ENCODE measurements at regions not wholly inside any gene's neighbourhood (a gene's known extent, or its start where the extent isn't known, plus 50 kb on each side); places are given as distances from the start of the nearest gene placed in this dataset.
A peak's percentile ranks its signal among the peaks of the same experiment; 100 is the strongest.

DNA sequence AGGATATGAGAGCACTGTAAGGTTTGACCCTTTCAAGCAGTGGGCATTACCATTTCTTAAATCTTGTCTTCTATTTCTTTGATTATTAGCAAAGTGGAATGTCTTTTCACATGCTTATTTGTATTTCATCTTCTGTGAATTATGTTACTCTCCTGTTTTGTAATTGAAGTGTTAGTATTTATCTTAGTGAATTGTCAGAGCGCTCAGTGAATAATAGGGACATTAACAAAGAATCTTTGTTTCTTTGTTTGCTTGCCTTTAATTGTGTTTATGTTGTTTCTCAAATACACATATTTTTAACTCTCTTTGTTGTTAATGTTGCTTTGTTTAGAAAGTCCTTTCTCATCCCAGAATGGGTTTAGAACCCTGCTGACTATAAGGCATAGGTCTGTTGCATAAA, 259.3 kb downstream of the RRAGC start:
- no peaks in the 10 kb centered on the region for H3K27me3 Mint-ChIP-seq (ENCODE audit: insufficient read depth, unreplicated experiment)
- no peaks in the 10 kb centered on the region for H3K36me3 Mint-ChIP-seq (ENCODE audit: insufficient read depth, unreplicated experiment)
- ChIA-PET CTCF (no interaction called here), POLR2A (no interaction called here)
- no peak overlapping the region for H3K4me3 Mint-ChIP-seq (ENCODE audit: unreplicated experiment)
- intact Hi-C loops (cut with micrococcal nuclease), result no loop called here
- TF ChIP-seq, protein P1, sequence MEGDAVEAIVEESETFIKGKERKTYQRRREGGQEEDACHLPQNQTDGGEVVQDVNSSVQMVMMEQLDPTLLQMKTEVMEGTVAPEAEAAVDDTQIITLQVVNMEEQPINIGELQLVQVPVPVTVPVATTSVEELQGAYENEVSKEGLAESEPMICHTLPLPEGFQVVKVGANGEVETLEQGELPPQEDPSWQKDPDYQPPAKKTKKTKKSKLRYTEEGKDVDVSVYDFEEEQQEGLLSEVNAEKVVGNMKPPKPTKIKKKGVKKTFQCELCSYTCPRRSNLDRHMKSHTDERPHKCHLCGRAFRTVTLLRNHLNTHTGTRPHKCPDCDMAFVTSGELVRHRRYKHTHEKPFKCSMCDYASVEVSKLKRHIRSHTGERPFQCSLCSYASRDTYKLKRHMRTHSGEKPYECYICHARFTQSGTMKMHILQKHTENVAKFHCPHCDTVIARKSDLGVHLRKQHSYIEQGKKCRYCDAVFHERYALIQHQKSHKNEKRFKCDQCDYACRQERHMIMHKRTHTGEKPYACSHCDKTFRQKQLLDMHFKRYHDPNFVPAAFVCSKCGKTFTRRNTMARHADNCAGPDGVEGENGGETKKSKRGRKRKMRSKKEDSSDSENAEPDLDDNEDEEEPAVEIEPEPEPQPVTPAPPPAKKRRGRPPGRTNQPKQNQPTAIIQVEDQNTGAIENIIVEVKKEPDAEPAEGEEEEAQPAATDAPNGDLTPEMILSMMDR (IDR thresholded peaks at IDR 0.05; ENCODE audit: unreplicated experiment), result no peak
- no peaks in the 10 kb centered on the region for H3K9me3 Mint-ChIP-seq (ENCODE audit: unreplicated experiment)
- BruUV-seq (replicated peaks), result no TSS peak
- no peaks in the 10 kb centered on the region for H3K4me1 Mint-ChIP-seq (ENCODE audit: insufficient read depth, unreplicated experiment)
- H3K27ac Mint-ChIP-seq (ENCODE audit: low read depth, unreplicated experiment), result no peak overlapping the region
- DNase-seq (ENCODE audit: unreplicated experiment), result no peak

DNA sequence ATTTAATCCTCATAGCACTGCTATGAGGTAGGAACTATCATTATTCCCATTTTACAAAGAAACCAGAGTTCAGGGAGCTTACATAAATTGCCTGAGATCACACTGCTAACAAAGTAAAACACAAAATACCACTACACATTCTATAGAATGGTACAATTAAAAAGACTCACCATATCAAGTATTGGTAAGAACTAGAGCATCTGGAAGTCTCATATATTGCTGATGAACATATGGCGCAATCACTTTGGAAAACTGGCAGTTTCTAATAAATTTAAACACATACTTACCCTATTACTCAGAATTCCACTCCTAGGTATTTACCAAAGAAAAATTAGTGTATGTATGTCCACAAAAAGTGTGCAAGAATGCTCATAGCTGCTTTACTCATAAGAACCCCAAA, 261.5 kb downstream of the RRAGC start:
- CTCF ChIA-PET, result no interaction called here
- DNase-seq (ENCODE audit: unreplicated experiment), result no peak
- Mint-ChIP-seq H3K27ac (ENCODE audit: low read depth, unreplicated experiment) (no peak overlapping the region), H3K4me3 (ENCODE audit: unreplicated experiment) (no peak overlapping the region), H3K36me3 (ENCODE audit: insufficient read depth, unreplicated experiment) (no peaks in the 10 kb centered on the region), H3K4me1 (ENCODE audit: insufficient read depth, unreplicated experiment) (no peaks in the 10 kb centered on the region), H3K27me3 (ENCODE audit: insufficient read depth, unreplicated experiment) (no peaks in the 10 kb centered on the region), H3K9me3 (ENCODE audit: unreplicated experiment) (no peaks in the 10 kb centered on the region)
- POLR2A ChIA-PET, result no interaction called here
- TF ChIP-seq, protein P1 (IDR thresholded peaks at IDR 0.05; ENCODE audit: unreplicated experiment), result no peak
- BruUV-seq (replicated peaks), result no TSS peak
- intact Hi-C loops (cut with micrococcal nuclease), result no loop called here

DNA sequence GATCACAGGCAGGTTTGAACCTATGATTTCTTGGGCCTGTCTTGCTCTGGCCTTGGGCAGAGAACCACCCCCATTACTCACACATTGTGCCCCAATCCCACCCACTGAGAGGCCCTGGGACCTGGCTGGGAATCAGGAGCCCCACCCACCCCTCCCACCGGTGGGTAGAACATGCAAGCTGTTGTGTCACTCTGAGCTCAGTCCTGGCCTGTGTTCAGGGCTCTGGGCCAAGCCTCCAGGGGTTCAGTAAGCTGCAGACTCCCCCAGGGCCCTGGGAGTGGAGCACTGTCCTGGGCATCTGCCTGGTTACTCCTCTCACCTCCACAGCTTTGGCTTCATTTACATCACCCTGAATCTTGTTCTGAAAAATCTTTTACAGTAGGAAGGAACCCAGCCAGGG, 270.5 kb downstream of the RRAGC start:
- peaks cover 9% of the 10 kb centered on the region for H3K27me3 Mint-ChIP-seq (ENCODE audit: insufficient read depth, unreplicated experiment)
- BruUV-seq (replicated peaks), result no TSS peak
- POLR2A ChIA-PET, result no interaction called here
- no peak overlapping the region for H3K27ac Mint-ChIP-seq (ENCODE audit: low read depth, unreplicated experiment)
- intact Hi-C loops (cut with micrococcal nuclease), result loop anchor here (5.0 to 10.0 kb wide), 2 partner anchors 246 to 552 kb away; no protein-coding TSS in a partner anchor
- CTCF ChIA-PET, result interaction anchor here (0.5 kb wide), 1 partner anchor 13 kb away, joined by 3 read pairs; no protein-coding TSS in a partner anchor
- H3K4me3 Mint-ChIP-seq (ENCODE audit: unreplicated experiment), result no peak overlapping the region
- DNase-seq (ENCODE audit: unreplicated experiment), result peak; percentile 90
- H3K36me3 Mint-ChIP-seq (ENCODE audit: insufficient read depth, unreplicated experiment), result peaks cover 7% of the 10 kb centered on the region
- peaks cover 9% of the 10 kb centered on the region for H3K4me1 Mint-ChIP-seq (ENCODE audit: insufficient read depth, unreplicated experiment)
- H3K9me3 Mint-ChIP-seq (ENCODE audit: unreplicated experiment), result peaks cover 7% of the 10 kb centered on the region
- TF ChIP-seq, protein P1 (IDR thresholded peaks at IDR 0.05; ENCODE audit: unreplicated experiment), result no peak

DNA sequence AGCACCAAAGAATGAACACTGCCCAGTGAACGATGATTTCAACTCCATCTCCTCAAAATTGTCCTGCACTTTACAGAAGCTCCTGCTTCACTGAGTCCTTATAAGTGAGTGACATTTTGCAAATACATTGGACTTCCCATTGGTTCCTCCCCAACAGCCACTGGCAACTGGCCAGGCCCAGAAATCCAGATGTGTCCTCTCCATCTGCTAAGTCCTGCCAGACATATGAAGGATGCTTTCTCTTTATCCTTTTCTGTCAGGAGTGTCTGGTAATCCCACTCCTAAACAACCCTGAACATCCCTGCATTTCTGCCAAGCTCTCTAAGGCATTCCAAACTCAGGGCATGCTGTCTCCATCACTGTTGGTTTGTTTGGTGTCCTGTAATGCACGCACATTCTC, 271.8 kb downstream of the RRAGC start:
- TF ChIP-seq, protein P1 (IDR thresholded peaks at IDR 0.05; ENCODE audit: unreplicated experiment), result no peak
- H3K4me3 Mint-ChIP-seq (ENCODE audit: unreplicated experiment), result no peak overlapping the region
- peaks cover 9% of the 10 kb centered on the region for H3K4me1 Mint-ChIP-seq (ENCODE audit: insufficient read depth, unreplicated experiment)
- CTCF ChIA-PET, result interaction anchor here (0.6 kb wide), 2 partner anchors 197 to 225 kb away, joined by 3 to 4 read pairs; no protein-coding TSS in a partner anchor
- no peak overlapping the region for H3K27ac Mint-ChIP-seq (ENCODE audit: low read depth, unreplicated experiment)
- peaks cover 6% of the 10 kb centered on the region for H3K9me3 Mint-ChIP-seq (ENCODE audit: unreplicated experiment)
- intact Hi-C loops (cut with micrococcal nuclease), result loop anchor here (5.0 to 10.0 kb wide), 2 partner anchors 247 to 550 kb away; no protein-coding TSS in a partner anchor
- no peak for DNase-seq (ENCODE audit: unreplicated experiment)
- peaks cover 13% of the 10 kb centered on the region for H3K27me3 Mint-ChIP-seq (ENCODE audit: insufficient read depth, unreplicated experiment)
- BruUV-seq (replicated peaks), result no TSS peak
- POLR2A ChIA-PET, result no interaction called here
- H3K36me3 Mint-ChIP-seq (ENCODE audit: insufficient read depth, unreplicated experiment), result peaks cover 6% of the 10 kb centered on the region
